OCI-LY3 (cell line): ENCODE measurements at regions not wholly inside any gene's neighbourhood (a gene's known extent, or its start where the extent isn't known, plus 50 kb on each side); places are given as distances from the start of the nearest gene placed in this dataset.

Experiments used
- EZH2phosphoT487 ChIP-seq: fragments of 200-600 bp; shearing (Covaris generic); IDR thresholded peaks from 2 replicates; pipeline ENCODE4 v1.6.1; 2018; ENCODE audit warnings: antibody characterized with exemption, mixed run types, low read depth
- TF ChIP-seq, protein P1 (sequence below): fragments of 200-600, 300-600 bp; sonication (generic); IDR thresholded peaks from 2 replicates; pipeline ENCODE4 v1.5.1; 2014; ENCODE audit warnings: antibody characterized with exemption, low read length, low read depth

DNA sequence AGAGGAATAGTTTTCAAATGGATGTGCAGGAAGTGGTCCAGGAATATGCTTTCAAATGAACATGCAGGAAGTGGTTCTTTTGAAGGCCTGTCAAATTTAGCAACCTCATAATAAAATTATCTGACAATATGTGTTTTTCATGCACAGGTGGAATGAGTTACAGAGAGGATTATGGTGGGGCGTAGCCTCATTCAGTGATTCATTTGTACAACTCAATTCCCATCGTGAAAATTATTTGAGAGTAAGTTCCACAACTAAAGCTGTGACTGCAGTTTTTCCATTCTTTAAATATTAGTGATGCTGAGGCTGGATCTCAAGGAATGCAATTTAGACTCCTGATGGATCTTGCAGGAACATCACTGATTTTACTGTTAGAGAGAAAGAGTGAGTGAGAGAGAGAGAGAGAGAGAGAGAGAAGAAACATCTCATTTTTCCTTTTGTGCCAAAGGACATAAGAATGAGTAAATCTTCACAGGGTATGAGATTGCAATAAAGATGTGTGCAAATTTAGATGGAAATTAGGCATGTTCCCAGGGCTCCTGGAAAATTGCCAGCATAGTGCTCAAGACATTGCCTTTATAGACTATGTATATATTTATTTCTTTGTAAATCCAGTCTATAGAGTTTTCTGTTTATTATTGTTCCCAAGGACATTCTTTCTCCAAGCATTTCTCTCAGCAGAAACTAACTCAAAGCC, 394.9 kb upstream of the ZEB2 start:
- TF ChIP-seq, protein P1, sequence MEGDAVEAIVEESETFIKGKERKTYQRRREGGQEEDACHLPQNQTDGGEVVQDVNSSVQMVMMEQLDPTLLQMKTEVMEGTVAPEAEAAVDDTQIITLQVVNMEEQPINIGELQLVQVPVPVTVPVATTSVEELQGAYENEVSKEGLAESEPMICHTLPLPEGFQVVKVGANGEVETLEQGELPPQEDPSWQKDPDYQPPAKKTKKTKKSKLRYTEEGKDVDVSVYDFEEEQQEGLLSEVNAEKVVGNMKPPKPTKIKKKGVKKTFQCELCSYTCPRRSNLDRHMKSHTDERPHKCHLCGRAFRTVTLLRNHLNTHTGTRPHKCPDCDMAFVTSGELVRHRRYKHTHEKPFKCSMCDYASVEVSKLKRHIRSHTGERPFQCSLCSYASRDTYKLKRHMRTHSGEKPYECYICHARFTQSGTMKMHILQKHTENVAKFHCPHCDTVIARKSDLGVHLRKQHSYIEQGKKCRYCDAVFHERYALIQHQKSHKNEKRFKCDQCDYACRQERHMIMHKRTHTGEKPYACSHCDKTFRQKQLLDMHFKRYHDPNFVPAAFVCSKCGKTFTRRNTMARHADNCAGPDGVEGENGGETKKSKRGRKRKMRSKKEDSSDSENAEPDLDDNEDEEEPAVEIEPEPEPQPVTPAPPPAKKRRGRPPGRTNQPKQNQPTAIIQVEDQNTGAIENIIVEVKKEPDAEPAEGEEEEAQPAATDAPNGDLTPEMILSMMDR = no peak
- no peak for TF ChIP-seq EZH2phosphoT487
